ENCODE measurements at regions not wholly inside any gene's neighbourhood (a gene's known extent, or its start where the extent isn't known, plus 50 kb on each side); places are given as distances from the start of the nearest gene placed in this dataset.

DNA sequence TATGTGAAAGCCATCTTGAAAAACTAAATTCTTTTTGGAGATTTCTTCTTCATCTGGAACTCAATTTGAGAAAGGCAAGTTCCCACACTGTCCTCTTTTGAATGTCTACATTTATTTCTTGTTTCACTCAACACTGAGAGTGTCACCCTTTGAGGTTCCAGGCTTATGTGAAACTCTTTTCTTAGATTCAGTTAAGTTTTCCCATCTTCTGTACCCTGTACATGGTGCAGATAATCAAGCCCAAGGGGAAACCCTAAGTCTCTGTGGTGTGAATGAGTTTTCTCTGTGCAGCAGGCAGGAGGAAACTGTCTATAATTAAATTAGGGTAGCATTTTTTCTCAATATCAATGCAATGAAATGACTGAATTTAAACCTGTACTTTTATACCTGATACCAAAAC, 72.3 kb upstream of the PRLR start:
- TF ChIP-seq, protein P1, sequence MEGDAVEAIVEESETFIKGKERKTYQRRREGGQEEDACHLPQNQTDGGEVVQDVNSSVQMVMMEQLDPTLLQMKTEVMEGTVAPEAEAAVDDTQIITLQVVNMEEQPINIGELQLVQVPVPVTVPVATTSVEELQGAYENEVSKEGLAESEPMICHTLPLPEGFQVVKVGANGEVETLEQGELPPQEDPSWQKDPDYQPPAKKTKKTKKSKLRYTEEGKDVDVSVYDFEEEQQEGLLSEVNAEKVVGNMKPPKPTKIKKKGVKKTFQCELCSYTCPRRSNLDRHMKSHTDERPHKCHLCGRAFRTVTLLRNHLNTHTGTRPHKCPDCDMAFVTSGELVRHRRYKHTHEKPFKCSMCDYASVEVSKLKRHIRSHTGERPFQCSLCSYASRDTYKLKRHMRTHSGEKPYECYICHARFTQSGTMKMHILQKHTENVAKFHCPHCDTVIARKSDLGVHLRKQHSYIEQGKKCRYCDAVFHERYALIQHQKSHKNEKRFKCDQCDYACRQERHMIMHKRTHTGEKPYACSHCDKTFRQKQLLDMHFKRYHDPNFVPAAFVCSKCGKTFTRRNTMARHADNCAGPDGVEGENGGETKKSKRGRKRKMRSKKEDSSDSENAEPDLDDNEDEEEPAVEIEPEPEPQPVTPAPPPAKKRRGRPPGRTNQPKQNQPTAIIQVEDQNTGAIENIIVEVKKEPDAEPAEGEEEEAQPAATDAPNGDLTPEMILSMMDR (IDR thresholded peaks at IDR 0.05) = no peak
- TF ChIP-seq POLR2AphosphoS5 (IDR thresholded peaks at IDR 0.05) (no peak), POLR2A (IDR thresholded peaks at IDR 0.05) (no peak), EP300 (IDR thresholded peaks at IDR 0.05) (no peak)
